ENCODE measurements at regions not wholly inside any gene's neighbourhood (a gene's known extent, or its start where the extent isn't known, plus 50 kb on each side); places are given as distances from the start of the nearest gene placed in this dataset.

DNA sequence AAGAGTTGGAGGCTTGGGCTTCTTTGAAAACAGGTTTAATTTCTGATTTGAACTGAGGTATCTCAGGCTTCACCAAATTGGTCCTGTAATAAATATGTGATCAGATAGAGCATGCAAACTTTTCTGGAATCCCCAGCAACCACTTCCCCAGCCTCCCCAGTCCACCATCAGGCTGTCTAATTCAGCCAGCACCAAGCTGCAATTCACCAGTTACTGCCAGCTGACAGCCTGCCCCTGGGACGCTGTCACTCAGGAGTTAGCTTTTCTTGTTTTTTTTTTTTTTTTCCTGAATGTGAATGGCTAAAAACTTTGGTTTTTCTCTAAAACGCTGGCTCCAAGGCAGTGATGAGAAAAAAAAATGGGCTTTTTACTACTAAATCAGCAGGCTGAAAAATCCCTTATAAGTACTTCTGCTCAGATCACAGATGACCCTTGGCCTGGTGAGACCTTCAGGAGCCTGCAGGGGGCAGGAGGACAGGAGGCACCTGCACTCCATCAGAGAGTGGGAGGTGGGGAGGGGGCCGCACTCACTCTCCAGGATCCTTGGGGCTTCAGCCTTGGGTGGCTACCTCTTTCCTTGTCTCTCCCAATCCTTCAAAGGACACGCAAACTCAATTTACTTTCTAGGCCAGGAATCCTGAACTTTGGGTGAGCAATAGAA lies 349.4 kb downstream of the GATA3 start:
- ATAC-seq (no peak), DNase-seq (no peak)
- Histone ChIP-seq H3K9me3 (no peaks in the 10 kb centered on the region), H3K27me3 (ENCODE audit: low read depth) (no peaks in the 10 kb centered on the region), H3K4me1 (peaks cover 3% of the 10 kb centered on the region), H3K36me3 (no peaks in the 10 kb centered on the region), H3K27ac (no peak overlapping the region), H3K4me3 (no peak overlapping the region)
- TF ChIP-seq, protein P1, sequence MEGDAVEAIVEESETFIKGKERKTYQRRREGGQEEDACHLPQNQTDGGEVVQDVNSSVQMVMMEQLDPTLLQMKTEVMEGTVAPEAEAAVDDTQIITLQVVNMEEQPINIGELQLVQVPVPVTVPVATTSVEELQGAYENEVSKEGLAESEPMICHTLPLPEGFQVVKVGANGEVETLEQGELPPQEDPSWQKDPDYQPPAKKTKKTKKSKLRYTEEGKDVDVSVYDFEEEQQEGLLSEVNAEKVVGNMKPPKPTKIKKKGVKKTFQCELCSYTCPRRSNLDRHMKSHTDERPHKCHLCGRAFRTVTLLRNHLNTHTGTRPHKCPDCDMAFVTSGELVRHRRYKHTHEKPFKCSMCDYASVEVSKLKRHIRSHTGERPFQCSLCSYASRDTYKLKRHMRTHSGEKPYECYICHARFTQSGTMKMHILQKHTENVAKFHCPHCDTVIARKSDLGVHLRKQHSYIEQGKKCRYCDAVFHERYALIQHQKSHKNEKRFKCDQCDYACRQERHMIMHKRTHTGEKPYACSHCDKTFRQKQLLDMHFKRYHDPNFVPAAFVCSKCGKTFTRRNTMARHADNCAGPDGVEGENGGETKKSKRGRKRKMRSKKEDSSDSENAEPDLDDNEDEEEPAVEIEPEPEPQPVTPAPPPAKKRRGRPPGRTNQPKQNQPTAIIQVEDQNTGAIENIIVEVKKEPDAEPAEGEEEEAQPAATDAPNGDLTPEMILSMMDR (IDR thresholded peaks at IDR 0.05): no peak
- intact Hi-C loops (cut with DNase I): no loop called here

DNA sequence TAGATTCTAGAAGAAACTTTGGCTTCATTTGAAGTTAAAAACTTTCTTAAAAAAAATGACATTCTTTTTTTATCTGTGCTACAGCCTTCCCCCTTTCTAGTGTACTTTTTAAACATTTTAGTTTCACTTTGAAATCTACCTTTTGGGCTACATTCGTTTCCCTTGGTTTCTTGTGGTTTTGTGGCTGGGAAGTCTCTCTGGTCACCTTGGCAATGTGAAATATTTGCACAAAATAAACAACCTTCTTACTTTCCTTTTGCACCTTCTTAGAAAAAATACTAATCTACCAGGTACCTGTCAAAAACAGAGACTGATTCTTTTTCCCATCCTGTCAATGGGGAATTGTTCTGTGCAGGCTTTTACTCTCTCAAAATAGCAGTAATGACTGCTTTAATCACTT lies 350.2 kb downstream of the GATA3 start:
- TF ChIP-seq, protein P1 (IDR thresholded peaks at IDR 0.05): no peak
- H3K36me3 ChIP-seq: no peaks in the 10 kb centered on the region
- no peak for ATAC-seq
- no peaks in the 10 kb centered on the region for H3K9me3 ChIP-seq
- intact Hi-C loops (cut with DNase I): no loop called here
- peaks cover 3% of the 10 kb centered on the region for H3K4me1 ChIP-seq
- H3K27ac ChIP-seq: no peak overlapping the region
- no peaks in the 10 kb centered on the region for H3K27me3 ChIP-seq (ENCODE audit: low read depth)
- H3K4me3 ChIP-seq: no peak overlapping the region
- no peak for DNase-seq

- no peaks in the 10 kb centered on the region for H3K9me3 ChIP-seq
- no peak overlapping the region for H3K27ac ChIP-seq
- ATAC-seq (no peak), DNase-seq (no peak)
- H3K4me1 ChIP-seq: peaks cover 3% of the 10 kb centered on the region
- no peak overlapping the region for H3K4me3 ChIP-seq
- no peaks in the 10 kb centered on the region for H3K36me3 ChIP-seq
- intact Hi-C loops (cut with DNase I): no loop called here
- TF ChIP-seq, protein P1 (IDR thresholded peaks at IDR 0.05): no peak
- no peaks in the 10 kb centered on the region for H3K27me3 ChIP-seq (ENCODE audit: low read depth)
Measured at GRCh38 chr10:8405596-8405995, 351.1 kb downstream of the GATA3 start.

DNA sequence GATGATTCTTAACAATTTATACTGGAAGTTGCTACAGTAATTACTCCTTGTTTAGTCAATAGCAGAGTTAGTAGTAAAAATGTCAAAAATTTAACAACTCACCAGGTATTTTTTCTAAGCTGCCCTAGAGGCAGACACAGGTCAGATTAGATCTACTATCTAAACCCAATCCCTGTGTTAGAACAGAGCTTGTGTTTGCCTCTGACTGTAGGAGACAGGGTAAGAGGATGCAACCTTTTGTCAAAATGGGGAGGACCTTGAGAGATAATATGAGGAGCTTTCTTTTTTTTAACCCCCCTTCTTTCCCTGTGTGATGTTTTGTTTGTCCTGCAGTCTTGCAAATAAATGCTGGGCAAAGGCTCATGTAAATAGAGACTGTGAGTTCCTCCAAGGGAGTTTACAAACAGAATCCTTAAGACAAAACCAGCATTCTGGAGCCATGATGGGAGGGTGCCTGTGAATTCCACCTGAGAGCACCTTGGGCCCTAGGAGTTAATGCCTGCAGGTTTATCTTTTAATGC lies 353.1 kb downstream of the GATA3 start:
- peaks cover 3% of the 10 kb centered on the region for H3K4me1 ChIP-seq
- DNase-seq (no peak), ATAC-seq (no peak)
- H3K27ac ChIP-seq: no peak overlapping the region
- intact Hi-C loops (cut with DNase I): no loop called here
- no peak overlapping the region for H3K4me3 ChIP-seq
- no peaks in the 10 kb centered on the region for H3K36me3 ChIP-seq
- TF ChIP-seq, protein P1 (IDR thresholded peaks at IDR 0.05): no peak
- H3K9me3 ChIP-seq: no peaks in the 10 kb centered on the region
- H3K27me3 ChIP-seq (ENCODE audit: low read depth): peaks cover 4% of the 10 kb centered on the region

DNA sequence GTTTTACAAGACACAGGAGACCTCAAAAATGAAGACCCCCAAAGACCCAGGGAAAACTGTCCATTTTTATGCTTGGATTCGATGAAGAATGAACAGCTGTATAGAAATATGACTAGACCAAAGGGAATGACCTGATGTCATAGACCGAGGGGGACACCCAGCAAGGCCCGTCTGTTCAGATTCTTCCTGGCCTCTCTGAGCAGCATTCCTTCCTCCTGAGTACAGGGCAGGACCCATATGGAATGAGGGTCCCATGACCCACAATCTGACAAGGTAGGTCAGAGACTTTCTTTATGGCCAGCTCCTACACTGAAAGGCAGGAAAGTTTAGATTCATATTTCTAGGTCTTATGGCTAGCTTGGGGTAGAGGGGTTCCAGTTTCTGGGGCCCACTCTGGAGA lies 356.0 kb downstream of the GATA3 start:
- no peaks in the 10 kb centered on the region for H3K36me3 ChIP-seq
- DNase-seq: no peak
- H3K27ac ChIP-seq: no peak overlapping the region
- no peaks in the 10 kb centered on the region for H3K9me3 ChIP-seq
- ATAC-seq: no peak
- TF ChIP-seq, protein P1 (IDR thresholded peaks at IDR 0.05): no peak
- no peak overlapping the region for H3K4me3 ChIP-seq
- intact Hi-C loops (cut with DNase I): no loop called here
- H3K4me1 ChIP-seq: no peaks in the 10 kb centered on the region
- H3K27me3 ChIP-seq (ENCODE audit: low read depth): peaks cover 4% of the 10 kb centered on the region
